Fibroblast of skin of abdomen (primary cell): ENCODE measurements at regions not wholly inside any gene's neighbourhood (a gene's known extent, or its start where the extent isn't known, plus 50 kb on each side); places are given as distances from the start of the nearest gene placed in this dataset.
"Not testable (repeated sequence)": the region's sequence is repeated elsewhere in the genome, so short reads cannot be mapped to it uniquely, and the experiment has no call there.

Experiments
- DNase-seq: peaks from one replicate; pipeline ENCODE4 v3.0.0-alpha.2; 2013

DNA sequence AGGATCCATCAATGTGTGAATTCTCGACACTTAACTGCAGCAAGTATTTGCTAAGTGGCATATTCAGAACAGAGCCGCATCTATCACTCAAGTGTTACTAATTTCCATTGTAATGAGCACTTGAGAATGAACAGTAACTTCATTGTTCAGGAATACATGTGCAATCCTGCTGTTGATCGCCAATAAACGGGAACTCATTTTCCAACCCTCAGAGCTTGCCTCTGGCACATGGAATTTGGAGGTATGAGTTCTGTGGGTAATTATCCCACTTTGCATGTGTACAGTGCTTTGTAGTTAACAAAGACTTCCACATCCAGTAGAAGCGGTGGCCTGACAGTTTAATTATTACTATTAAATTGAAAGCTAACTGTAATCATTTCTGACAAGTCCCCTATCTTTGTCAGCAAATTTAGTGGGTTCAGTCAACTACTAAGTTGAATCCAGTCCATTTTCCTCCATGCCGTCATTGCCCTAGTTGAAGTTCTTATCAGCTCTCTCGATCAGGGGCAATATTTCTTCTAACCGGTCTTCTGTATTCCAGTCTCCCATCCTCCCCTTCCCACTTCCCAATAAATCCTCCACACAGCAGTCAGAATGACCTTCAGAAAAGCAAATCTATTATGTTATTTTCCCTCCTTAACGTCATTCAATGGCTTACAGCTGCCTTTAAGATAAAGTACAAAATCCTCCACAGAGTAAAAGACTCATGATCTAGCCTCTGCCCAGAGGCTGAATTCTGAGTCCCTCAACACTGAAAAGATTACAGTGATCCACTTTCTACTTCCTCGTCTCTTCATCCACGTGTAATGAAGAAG, 62.4 kb upstream of the GBA3 start:
- DNase-seq = not testable (repeated sequence)

DNA sequence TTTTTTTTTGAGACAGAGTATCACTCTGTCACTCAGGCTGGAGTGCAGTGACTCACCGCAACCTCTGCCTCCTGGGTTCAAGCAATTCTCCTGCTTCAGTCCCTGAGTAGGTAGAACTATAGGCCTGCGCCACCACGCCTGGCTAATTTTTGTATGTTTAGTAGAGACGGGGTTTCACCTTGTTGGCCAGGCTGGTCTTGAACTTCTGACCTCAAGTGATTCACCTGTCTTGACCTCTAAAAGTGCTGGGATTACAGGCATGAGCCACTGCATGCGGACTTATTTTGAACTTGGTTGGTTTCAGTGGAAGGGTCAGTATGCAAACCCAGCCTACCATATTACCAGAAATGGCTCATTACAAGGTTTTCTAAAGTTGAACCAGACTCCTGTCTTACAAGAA, 61.6 kb upstream of the GBA3 start:
- DNase-seq = not testable (repeated sequence)

DNA sequence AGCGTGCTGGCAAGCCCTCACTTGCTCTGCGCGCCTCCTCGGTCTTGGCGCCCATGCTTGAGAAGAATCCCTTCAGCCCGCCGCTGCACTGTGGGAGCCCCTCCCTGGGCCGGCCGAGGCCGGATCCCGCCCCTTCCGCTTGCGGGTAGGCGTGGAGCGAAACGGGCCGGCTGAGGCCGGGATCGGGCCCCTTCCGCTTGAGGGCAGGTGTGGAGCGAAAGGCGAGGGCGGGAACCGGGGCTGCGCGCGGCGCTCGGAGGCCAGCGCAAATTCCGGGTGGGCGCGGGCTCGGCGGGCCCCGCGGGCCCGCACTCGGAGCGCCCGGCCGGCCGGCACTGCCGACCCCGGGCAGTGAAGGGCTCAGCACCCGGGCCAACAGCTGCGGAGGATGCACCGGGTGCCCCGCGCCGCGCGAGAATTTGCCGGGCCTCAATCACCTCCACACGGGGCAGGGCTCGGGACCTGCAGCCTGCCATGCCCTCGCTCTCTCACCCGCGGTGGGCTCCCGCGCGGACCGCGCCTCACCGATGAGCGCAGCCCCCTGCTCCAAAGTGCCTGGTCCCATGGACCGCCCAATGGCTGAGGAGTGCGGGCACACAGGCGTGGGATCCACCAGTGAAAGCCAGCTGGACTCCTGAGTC, 58.1 kb upstream of the GBA3 start:
- DNase-seq = no peak

DNA sequence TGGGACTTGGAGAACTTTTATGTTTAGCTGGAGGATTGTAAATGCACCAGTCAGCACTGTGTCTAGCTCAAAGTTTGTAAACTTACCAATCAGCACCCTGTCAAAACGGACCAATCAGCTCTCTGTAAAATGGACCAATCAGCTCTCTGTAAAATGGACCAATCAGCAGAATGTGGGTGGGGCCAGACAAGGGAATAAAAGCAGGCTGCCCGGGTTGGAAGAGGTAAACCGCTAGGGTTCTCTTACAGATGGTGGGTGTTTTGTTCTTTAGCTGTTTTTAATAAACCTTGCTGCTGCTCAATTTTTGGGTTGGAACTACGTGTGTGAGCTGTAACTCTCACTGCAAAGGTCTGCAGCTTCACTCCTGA, 57.6 kb upstream of the GBA3 start:
- not testable (repeated sequence) for DNase-seq

DNA sequence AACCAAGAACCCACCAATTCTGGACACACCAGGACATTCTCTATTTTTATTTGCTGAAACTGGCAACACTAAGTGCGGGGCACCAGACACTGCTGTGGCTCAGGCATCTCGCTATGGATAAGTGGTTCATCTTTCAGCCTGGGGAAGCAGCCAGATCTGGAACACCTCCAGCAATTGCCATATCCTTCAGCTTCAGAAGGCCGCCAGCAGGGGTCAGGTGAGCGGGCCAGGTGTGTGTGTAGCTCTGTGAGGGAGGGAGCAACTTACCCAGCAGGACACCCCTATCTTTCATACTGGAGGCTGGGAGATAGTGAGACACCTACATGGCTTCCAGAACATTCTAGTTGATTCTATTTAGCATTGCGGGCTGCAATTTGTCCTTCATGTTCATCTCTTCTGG, 57.0 kb upstream of the GBA3 start:
- DNase-seq = no peak

DNA sequence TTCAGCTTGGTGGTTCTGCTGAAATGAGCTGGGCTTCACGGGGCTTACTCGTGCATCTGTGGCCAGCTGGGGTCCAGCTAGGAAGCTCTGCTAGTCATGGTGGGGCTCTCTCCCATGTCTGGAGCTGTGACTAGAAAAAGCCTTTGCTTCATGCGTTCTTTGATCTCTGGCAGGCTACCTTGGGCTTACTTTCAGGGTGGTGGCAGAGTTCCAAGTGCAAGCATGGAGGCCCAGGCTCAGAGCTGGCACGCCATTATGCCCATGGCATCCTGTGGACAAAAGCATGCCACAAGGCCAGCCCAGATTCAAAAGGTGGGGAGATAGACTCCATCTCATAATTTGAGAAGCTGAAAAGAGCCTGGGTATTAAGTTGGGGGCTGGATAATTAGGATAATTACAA, 55.4 kb upstream of the GBA3 start:
- no peak for DNase-seq
